ENCODE measurements at regions not wholly inside any gene's neighbourhood (a gene's known extent, or its start where the extent isn't known, plus 50 kb on each side); places are given as distances from the start of the nearest gene placed in this dataset.

DNA sequence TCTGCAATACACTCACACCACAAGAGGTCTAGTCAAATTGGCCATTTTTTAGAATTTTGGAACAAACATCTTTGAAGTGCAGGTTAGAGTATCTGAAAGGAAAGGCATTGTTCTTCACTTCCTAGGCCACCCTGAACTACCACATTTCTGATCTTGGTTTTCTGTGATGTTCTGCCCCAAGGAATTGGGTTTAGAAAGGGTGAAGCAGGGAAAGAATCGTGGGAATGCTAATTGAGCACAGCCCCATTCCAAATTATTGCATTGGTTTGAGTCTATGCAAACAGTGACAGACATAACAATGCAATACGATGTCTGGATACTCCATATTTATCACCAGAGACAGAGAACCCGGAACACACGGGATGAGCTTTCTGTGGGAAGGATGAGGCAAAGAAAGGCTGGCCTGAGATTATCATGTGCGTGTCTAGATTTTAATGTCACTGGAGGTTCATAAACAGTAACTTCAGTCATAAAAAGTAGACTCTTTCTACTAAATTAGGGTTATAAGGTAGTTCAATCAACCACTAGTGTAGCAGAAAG lies 195.3 kb upstream of the BLID start:
- TF ChIP-seq, protein P1, sequence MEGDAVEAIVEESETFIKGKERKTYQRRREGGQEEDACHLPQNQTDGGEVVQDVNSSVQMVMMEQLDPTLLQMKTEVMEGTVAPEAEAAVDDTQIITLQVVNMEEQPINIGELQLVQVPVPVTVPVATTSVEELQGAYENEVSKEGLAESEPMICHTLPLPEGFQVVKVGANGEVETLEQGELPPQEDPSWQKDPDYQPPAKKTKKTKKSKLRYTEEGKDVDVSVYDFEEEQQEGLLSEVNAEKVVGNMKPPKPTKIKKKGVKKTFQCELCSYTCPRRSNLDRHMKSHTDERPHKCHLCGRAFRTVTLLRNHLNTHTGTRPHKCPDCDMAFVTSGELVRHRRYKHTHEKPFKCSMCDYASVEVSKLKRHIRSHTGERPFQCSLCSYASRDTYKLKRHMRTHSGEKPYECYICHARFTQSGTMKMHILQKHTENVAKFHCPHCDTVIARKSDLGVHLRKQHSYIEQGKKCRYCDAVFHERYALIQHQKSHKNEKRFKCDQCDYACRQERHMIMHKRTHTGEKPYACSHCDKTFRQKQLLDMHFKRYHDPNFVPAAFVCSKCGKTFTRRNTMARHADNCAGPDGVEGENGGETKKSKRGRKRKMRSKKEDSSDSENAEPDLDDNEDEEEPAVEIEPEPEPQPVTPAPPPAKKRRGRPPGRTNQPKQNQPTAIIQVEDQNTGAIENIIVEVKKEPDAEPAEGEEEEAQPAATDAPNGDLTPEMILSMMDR (IDR thresholded peaks at IDR 0.05): no peak
- TF ChIP-seq POLR2A (IDR thresholded peaks at IDR 0.05) (no peak), POLR2AphosphoS5 (IDR thresholded peaks at IDR 0.05) (no peak), EP300 (IDR thresholded peaks at IDR 0.05) (no peak)
